ENCODE measurements at regions not wholly inside any gene's neighbourhood (a gene's known extent, or its start where the extent isn't known, plus 50 kb on each side); places are given as distances from the start of the nearest gene placed in this dataset.

DNA sequence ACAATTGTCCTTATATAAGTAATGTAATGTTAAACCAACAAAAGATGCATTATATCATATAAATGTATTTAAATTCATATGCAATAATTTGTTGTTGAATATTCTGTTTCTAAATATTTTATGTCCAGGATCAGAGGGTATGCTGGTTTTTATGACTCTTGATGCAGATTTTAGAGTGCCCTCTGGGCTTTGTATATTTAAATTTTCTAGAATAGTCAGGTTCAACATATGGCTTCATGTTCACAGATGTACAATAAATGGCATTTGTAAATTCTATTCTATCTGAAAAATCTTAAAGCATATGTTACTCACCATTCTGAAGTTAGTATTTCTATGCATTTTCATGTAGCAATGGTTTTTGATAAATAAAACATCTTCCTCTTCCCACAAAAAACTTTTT lies 1555.4 kb downstream of the PCDH18 start:
- no peaks in the 10 kb centered on the region for H3K27me3 ChIP-seq (ENCODE audit: low read length)
- H3K9ac ChIP-seq (ENCODE audit: low read length) = no peak overlapping the region
- TF ChIP-seq EZH2phosphoT487 (conservative IDR thresholded peaks at IDR 0.05; ENCODE audit: low read length) = no peak
- no peak overlapping the region for H3K4me2 ChIP-seq (ENCODE audit: low read depth, low read length, poor library complexity, severe bottlenecking)
- no peak overlapping the region for H3K27ac ChIP-seq (ENCODE audit: low read depth, low read length)
- no peaks in the 10 kb centered on the region for H3K36me3 ChIP-seq (ENCODE audit: low read length)
- no peaks in the 10 kb centered on the region for H4K20me1 ChIP-seq (ENCODE audit: low read depth, low read length)
- H3K4me3 ChIP-seq (ENCODE audit: insufficient read depth, low read length, poor library complexity, severe bottlenecking) = no peak overlapping the region
- no peaks in the 10 kb centered on the region for H3K79me2 ChIP-seq (ENCODE audit: insufficient read depth, low read length)
- no peaks in the 10 kb centered on the region for H3F3A ChIP-seq (ENCODE audit: insufficient read depth)
- no peak overlapping the region for H2AFZ ChIP-seq (ENCODE audit: low read depth, low read length, severe bottlenecking)
- H3K9me3 ChIP-seq (ENCODE audit: insufficient read depth, low read length) = no peaks in the 10 kb centered on the region
- no peaks in the 10 kb centered on the region for H3K9me2 ChIP-seq (replicated peaks; ENCODE audit: insufficient read depth, low read length)

DNA sequence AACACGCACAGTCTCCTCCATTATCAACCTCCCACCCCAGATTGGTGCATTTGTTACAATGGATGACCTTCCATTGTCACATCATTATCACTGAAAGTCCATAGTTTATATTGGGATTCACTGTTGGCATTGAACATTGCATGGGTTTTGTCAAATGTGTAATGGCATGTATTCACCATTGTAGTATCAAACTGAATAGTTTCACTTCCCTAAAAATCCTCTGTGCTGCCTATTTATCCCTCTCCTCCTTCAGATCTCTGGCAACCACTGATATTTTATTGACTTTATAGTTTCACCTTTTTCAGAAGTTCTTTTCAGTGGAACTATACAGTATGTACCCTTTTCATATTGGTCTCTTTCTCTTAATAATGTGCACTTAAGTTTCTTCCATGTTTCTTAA lies 1565.4 kb downstream of the PCDH18 start:
- no peaks in the 10 kb centered on the region for H3K36me3 ChIP-seq (ENCODE audit: low read length)
- no peaks in the 10 kb centered on the region for H3K9me2 ChIP-seq (replicated peaks; ENCODE audit: insufficient read depth, low read length)
- H2AFZ ChIP-seq (ENCODE audit: low read depth, low read length, severe bottlenecking) = no peak overlapping the region
- H4K20me1 ChIP-seq (ENCODE audit: low read depth, low read length) = no peaks in the 10 kb centered on the region
- TF ChIP-seq, protein P1, sequence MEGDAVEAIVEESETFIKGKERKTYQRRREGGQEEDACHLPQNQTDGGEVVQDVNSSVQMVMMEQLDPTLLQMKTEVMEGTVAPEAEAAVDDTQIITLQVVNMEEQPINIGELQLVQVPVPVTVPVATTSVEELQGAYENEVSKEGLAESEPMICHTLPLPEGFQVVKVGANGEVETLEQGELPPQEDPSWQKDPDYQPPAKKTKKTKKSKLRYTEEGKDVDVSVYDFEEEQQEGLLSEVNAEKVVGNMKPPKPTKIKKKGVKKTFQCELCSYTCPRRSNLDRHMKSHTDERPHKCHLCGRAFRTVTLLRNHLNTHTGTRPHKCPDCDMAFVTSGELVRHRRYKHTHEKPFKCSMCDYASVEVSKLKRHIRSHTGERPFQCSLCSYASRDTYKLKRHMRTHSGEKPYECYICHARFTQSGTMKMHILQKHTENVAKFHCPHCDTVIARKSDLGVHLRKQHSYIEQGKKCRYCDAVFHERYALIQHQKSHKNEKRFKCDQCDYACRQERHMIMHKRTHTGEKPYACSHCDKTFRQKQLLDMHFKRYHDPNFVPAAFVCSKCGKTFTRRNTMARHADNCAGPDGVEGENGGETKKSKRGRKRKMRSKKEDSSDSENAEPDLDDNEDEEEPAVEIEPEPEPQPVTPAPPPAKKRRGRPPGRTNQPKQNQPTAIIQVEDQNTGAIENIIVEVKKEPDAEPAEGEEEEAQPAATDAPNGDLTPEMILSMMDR (IDR thresholded peaks at IDR 0.05; ENCODE audit: insufficient read depth, low read length, poor library complexity, severe bottlenecking) = no peak
- no peak for TF ChIP-seq EZH2phosphoT487 (conservative IDR thresholded peaks at IDR 0.05; ENCODE audit: low read length)
- no peak overlapping the region for H3K4me2 ChIP-seq (ENCODE audit: low read depth, low read length, poor library complexity, severe bottlenecking)
- H3K27ac ChIP-seq (ENCODE audit: low read depth, low read length) = no peak overlapping the region
- no peak overlapping the region for H3K4me3 ChIP-seq (ENCODE audit: insufficient read depth, low read length, poor library complexity, severe bottlenecking)
- no peaks in the 10 kb centered on the region for H3K27me3 ChIP-seq (ENCODE audit: low read length)
- H3F3A ChIP-seq (ENCODE audit: insufficient read depth) = no peaks in the 10 kb centered on the region
- no peak overlapping the region for H3K9ac ChIP-seq (ENCODE audit: low read length)
- H3K79me2 ChIP-seq (ENCODE audit: insufficient read depth, low read length) = no peaks in the 10 kb centered on the region
- no peaks in the 10 kb centered on the region for H3K9me3 ChIP-seq (ENCODE audit: insufficient read depth, low read length)

DNA sequence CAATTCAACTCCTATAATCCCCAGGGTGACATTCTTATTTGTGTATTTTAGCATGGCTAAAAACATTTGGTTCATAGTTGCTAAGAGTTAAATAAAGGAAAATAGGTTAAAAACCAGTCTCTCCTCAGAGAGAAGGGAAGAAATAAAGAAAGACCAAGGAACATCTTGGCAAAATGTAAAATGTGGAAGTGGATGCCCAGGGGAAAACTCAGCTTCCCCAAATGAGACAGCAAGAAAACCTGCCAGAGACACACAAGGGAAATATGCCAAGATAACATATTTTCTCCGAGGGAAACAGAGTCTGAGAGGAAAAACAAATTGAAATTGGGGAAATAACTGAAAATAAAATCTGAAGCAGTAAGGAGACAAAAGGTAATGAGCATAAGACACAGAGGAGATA lies 1569.3 kb downstream of the PCDH18 start:
- Histone ChIP-seq H3K9ac (ENCODE audit: low read length) (no peak overlapping the region), H2AFZ (ENCODE audit: low read depth, low read length, severe bottlenecking) (no peak overlapping the region), H3K27ac (ENCODE audit: low read depth, low read length) (no peak overlapping the region)

DNA sequence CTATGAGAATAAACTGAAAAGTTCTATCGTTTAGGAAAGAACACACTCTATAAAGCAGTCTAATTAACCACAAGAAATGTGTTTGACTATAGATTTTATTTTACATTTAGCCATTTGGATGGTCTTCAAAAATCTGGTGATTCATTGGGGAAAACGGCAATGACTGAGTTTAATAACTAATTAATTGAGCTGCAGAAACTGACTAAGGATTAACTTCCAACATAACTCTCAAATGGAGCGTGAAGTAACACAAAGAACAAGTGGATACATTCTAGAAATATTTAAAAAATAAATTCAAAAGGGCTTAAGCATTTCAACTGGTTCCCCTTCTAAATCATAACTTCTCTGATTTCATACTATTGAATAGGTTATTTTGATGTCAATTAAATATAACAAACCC lies 1582.4 kb downstream of the PCDH18 start:
- no peak overlapping the region for H2AFZ ChIP-seq (ENCODE audit: low read depth, low read length, severe bottlenecking)
- H3K9me3 ChIP-seq (ENCODE audit: insufficient read depth, low read length) = no peaks in the 10 kb centered on the region
- no peaks in the 10 kb centered on the region for H3K27me3 ChIP-seq (ENCODE audit: low read length)
- no peaks in the 10 kb centered on the region for H3K79me2 ChIP-seq (ENCODE audit: insufficient read depth, low read length)
- no peak overlapping the region for H3K27ac ChIP-seq (ENCODE audit: low read depth, low read length)
- no peak overlapping the region for H3K4me3 ChIP-seq (ENCODE audit: insufficient read depth, low read length, poor library complexity, severe bottlenecking)
- no peaks in the 10 kb centered on the region for H4K20me1 ChIP-seq (ENCODE audit: low read depth, low read length)
- no peak overlapping the region for H3K4me2 ChIP-seq (ENCODE audit: low read depth, low read length, poor library complexity, severe bottlenecking)
- no peaks in the 10 kb centered on the region for H3K9me2 ChIP-seq (replicated peaks; ENCODE audit: insufficient read depth, low read length)
- no peaks in the 10 kb centered on the region for H3F3A ChIP-seq (ENCODE audit: insufficient read depth)
- no peaks in the 10 kb centered on the region for H3K36me3 ChIP-seq (ENCODE audit: low read length)
- TF ChIP-seq EZH2phosphoT487 (conservative IDR thresholded peaks at IDR 0.05; ENCODE audit: low read length) = no peak
- TF ChIP-seq, protein P1 (IDR thresholded peaks at IDR 0.05; ENCODE audit: insufficient read depth, low read length, poor library complexity, severe bottlenecking) = no peak
- no peak overlapping the region for H3K9ac ChIP-seq (ENCODE audit: low read length)

More for the DNA sequence above, 1569.3 kb downstream of the PCDH18 start:
- Histone ChIP-seq H3K36me3 (ENCODE audit: low read length) (no peaks in the 10 kb centered on the region), H4K20me1 (ENCODE audit: low read depth, low read length) (no peaks in the 10 kb centered on the region), H3K9me2 (replicated peaks; ENCODE audit: insufficient read depth, low read length) (no peaks in the 10 kb centered on the region), H3K79me2 (ENCODE audit: insufficient read depth, low read length) (no peaks in the 10 kb centered on the region), H3K27me3 (ENCODE audit: low read length) (no peaks in the 10 kb centered on the region), H3K4me3 (ENCODE audit: insufficient read depth, low read length, poor library complexity, severe bottlenecking) (no peak overlapping the region), H3K9me3 (ENCODE audit: insufficient read depth, low read length) (no peaks in the 10 kb centered on the region), H3K4me2 (ENCODE audit: low read depth, low read length, poor library complexity, severe bottlenecking) (no peak overlapping the region), H3F3A (ENCODE audit: insufficient read depth) (no peaks in the 10 kb centered on the region)
- TF ChIP-seq EZH2phosphoT487 (conservative IDR thresholded peaks at IDR 0.05; ENCODE audit: low read length) = no peak
- TF ChIP-seq, protein P1 (IDR thresholded peaks at IDR 0.05; ENCODE audit: insufficient read depth, low read length, poor library complexity, severe bottlenecking) = no peak

Measured in SU-DHL-6 (cell line).